ENCODE measurements at regions not wholly inside any gene's neighbourhood (a gene's known extent, or its start where the extent isn't known, plus 50 kb on each side); places are given as distances from the start of the nearest gene placed in this dataset.
"Not testable (repeated sequence)": the region's sequence is repeated elsewhere in the genome, so short reads cannot be mapped to it uniquely, and the experiment has no call there.

GRCh38 chr7:37549076-37549931 lies 100.6 kb upstream of the ELMO1 start:
- DNase-seq = no peak

GRCh38 chr7:37550426-37550825 lies 101.8 kb upstream of the ELMO1 start:
- no peak for DNase-seq

GRCh38 chr7:37550872-37551271 lies 102.2 kb upstream of the ELMO1 start:
- no peak for DNase-seq

- no peak for DNase-seq
These were observed 103.4 kb upstream of the ELMO1 start for GRCh38 chr7:37552030-37552429.

GRCh38 chr7:37552439-37552838 lies 103.8 kb upstream of the ELMO1 start:
- DNase-seq = not testable (repeated sequence)

GRCh38 chr7:37555528-37555927 lies 106.9 kb upstream of the ELMO1 start:
- no peak for DNase-seq

GRCh38 chr7:37557571-37558209 lies 109.0 kb upstream of the ELMO1 start:
- no peak for DNase-seq

- no peak for DNase-seq
These were observed 109.8 kb upstream of the ELMO1 start for GRCh38 chr7:37558320-37559096.

- DNase-seq = no peak
These were observed 113.4 kb upstream of the GPR141 start for GRCh38 chr7:37570145-37570544.

GRCh38 chr7:37571806-37572205 lies 111.8 kb upstream of the GPR141 start:
- no peak for DNase-seq

GRCh38 chr7:37577412-37577811 lies 106.2 kb upstream of the GPR141 start:
- no peak for DNase-seq

GRCh38 chr7:37577901-37578300 lies 105.7 kb upstream of the GPR141 start:
- DNase-seq = no peak

GRCh38 chr7:37578350-37578749 lies 105.2 kb upstream of the GPR141 start:
- no peak for DNase-seq

- DNase-seq = no peak
These were observed 103.2 kb upstream of the GPR141 start for GRCh38 chr7:37580376-37580775.

- not testable (repeated sequence) for DNase-seq
These were observed 98.7 kb upstream of the GPR141 start for GRCh38 chr7:37584651-37585463.

- no peak for DNase-seq
These were observed 92.7 kb upstream of the GPR141 start for GRCh38 chr7:37590824-37591223.

- no peak for DNase-seq
These were observed 91.2 kb upstream of the GPR141 start for GRCh38 chr7:37592366-37592765.

- no peak for DNase-seq
These were observed 89.0 kb upstream of the GPR141 start for GRCh38 chr7:37594602-37595001.

- no peak for DNase-seq
These were observed 84.7 kb upstream of the GPR141 start for GRCh38 chr7:37598824-37599223.

GRCh38 chr7:37601321-37601720 lies 82.2 kb upstream of the GPR141 start:
- DNase-seq = no peak

- no peak for DNase-seq
These were observed 79.5 kb upstream of the GPR141 start for GRCh38 chr7:37604078-37604477.

- DNase-seq = not testable (repeated sequence)
These were observed 66.2 kb upstream of the GPR141 start for GRCh38 chr7:37617406-37617805.

- peak in 1 of 2 donors; percentile 22 for DNase-seq
These were observed 50.5 kb upstream of the GPR141 start for GRCh38 chr7:37633048-37633447.
